Uterus (tissue), 3 donors: ENCODE measurements at regions not wholly inside any gene's neighbourhood (a gene's known extent, or its start where the extent isn't known, plus 50 kb on each side); places are given as distances from the start of the nearest gene placed in this dataset.
"Not testable (repeated sequence)": the region's sequence is repeated elsewhere in the genome, so short reads cannot be mapped to it uniquely, and the experiment has no call there.

Experiments used
- DNase-seq, 2 donors: peaks; one replicate each; pipeline ENCODE4 v3.0.0-alpha.2; 2019 to 2020
- H3K27ac ChIP-seq, 2 donors: fragments of 200-600 bp; sonication (generic); 1 replicate in 1 of 2; 2 replicates in 1 of 2; pipeline ENCODE4 v1.5.1; 2016 to 2018
- H3K27me3 ChIP-seq, 2 donors: fragments of 200-600 bp; sonication (generic); one replicate each; pipeline ENCODE4 v1.5.1; 2018 to 2019; ENCODE audit warnings: control low read depth in 1 of 2
- H3K36me3 ChIP-seq, 2 donors: fragments of 200-600 bp; sonication (generic); one replicate each; pipeline ENCODE4 v1.5.1; 2019; ENCODE audit warnings: control low read depth in 1 of 2
- H3K4me1 ChIP-seq, 2 donors: fragments of 200-600 bp; sonication (generic); one replicate each; pipeline ENCODE4 v1.5.1; 2018 to 2019; ENCODE audit warnings: control low read depth in 1 of 2
- H3K4me3 ChIP-seq, 2 donors: fragments of 200-600 bp; sonication (generic); 1 replicate in 1 of 2; 2 replicates in 1 of 2; pipeline ENCODE4 v1.5.1; 2018 to 2019; ENCODE audit warnings: mild to moderate bottlenecking in 1 of 2
- H3K9me3 ChIP-seq, 2 donors: fragments of 200-600 bp; sonication (generic); one replicate each; pipeline ENCODE4 v1.5.1; 2019; ENCODE audit warnings: control low read depth in 1 of 2
- POLR2A ChIP-seq, 2 donors: fragments of 450-650 bp; IDR thresholded peaks; one replicate each; pipeline ENCODE4 v1.6.1; 2016; ENCODE audit warnings: antibody characterized with exemption in 2 of 2, mild to moderate bottlenecking in 1 of 2, moderate library complexity in 1 of 2
- intact Hi-C: fragments of 100-400 bp; cut with DNase I; formaldehyde crosslinking; loops from one replicate; pipeline ENCODE4 v1.15.1; 2023; ENCODE audit warnings: low total_unique reads
- TF ChIP-seq, protein P1 (sequence below), 4 experiments: fragments of 200-600 bp in 2 of 4; fragments of 450-650 bp in 2 of 4; sonication (generic) in 2 of 4; IDR thresholded peaks; one replicate each; pipeline ENCODE4 v1.5.1; 2016 to 2019; ENCODE audit warnings: antibody characterized with exemption in 4 of 4, mild to moderate bottlenecking in 2 of 4, moderate library complexity in 1 of 4
- donor health status: DM: yes; HTN: yes; CAD: no.

DNA sequence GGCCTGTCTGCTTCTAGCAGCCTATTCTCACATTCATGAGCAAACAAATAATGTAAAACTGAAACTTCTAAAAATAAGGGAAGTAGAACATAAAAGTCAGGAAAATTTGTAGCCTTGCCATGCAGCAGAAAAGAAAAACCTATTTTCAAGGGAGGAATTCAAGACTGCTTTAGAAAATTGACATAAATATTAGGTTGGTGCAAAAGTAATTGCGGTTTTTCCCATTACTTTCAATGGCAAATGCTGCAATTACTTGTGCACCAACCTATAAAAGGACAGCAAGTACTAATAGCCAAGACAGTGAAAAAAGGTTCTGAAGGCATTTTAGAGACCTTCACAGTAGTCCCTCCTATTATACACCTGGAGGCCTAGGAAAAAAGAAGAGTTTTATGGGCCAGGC is 457.8 kb downstream of the KLHL4 start:
- Histone ChIP-seq H3K4me3 (no peak overlapping the region), H3K4me1 (no peaks in the 10 kb centered on the region), H3K27ac (no peak overlapping the region), H3K27me3 (no peaks in the 10 kb centered on the region), H3K36me3 (no peaks in the 10 kb centered on the region), H3K9me3 (no peaks in the 10 kb centered on the region)
- TF ChIP-seq, protein P1, sequence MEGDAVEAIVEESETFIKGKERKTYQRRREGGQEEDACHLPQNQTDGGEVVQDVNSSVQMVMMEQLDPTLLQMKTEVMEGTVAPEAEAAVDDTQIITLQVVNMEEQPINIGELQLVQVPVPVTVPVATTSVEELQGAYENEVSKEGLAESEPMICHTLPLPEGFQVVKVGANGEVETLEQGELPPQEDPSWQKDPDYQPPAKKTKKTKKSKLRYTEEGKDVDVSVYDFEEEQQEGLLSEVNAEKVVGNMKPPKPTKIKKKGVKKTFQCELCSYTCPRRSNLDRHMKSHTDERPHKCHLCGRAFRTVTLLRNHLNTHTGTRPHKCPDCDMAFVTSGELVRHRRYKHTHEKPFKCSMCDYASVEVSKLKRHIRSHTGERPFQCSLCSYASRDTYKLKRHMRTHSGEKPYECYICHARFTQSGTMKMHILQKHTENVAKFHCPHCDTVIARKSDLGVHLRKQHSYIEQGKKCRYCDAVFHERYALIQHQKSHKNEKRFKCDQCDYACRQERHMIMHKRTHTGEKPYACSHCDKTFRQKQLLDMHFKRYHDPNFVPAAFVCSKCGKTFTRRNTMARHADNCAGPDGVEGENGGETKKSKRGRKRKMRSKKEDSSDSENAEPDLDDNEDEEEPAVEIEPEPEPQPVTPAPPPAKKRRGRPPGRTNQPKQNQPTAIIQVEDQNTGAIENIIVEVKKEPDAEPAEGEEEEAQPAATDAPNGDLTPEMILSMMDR (IDR thresholded peaks at IDR 0.05), result no peak
- no peak for TF ChIP-seq POLR2A (IDR thresholded peaks at IDR 0.05)
- DNase-seq, result no peak
- intact Hi-C loops, result no loop called here

- H3K4me1 ChIP-seq, intact Hi-C loops: not testable (repeated sequence)
Measured at GRCh38 chrX:88007873-88008272, 490.3 kb downstream of the KLHL4 start.

GRCh38 chrX:88024022-88024421 is 506.4 kb downstream of the KLHL4 start:
- no peak for TF ChIP-seq POLR2A (IDR thresholded peaks at IDR 0.05)
- TF ChIP-seq, protein P1 (IDR thresholded peaks at IDR 0.05), result no peak
- intact Hi-C loops, result no loop called here
- Histone ChIP-seq H3K9me3 (no peaks in the 10 kb centered on the region), H3K4me1 (no peaks in the 10 kb centered on the region), H3K36me3 (no peaks in the 10 kb centered on the region), H3K4me3 (no peak overlapping the region), H3K27me3 (no peaks in the 10 kb centered on the region), H3K27ac (no peak overlapping the region)
- DNase-seq, result no peak

More at GRCh38 chrX:88007873-88008272, 490.3 kb downstream of the KLHL4 start:
- H3K36me3 ChIP-seq, H3K4me3 ChIP-seq, H3K9me3 ChIP-seq, H3K27ac ChIP-seq, DNase-seq, H3K27me3 ChIP-seq: not testable (repeated sequence)

DNA sequence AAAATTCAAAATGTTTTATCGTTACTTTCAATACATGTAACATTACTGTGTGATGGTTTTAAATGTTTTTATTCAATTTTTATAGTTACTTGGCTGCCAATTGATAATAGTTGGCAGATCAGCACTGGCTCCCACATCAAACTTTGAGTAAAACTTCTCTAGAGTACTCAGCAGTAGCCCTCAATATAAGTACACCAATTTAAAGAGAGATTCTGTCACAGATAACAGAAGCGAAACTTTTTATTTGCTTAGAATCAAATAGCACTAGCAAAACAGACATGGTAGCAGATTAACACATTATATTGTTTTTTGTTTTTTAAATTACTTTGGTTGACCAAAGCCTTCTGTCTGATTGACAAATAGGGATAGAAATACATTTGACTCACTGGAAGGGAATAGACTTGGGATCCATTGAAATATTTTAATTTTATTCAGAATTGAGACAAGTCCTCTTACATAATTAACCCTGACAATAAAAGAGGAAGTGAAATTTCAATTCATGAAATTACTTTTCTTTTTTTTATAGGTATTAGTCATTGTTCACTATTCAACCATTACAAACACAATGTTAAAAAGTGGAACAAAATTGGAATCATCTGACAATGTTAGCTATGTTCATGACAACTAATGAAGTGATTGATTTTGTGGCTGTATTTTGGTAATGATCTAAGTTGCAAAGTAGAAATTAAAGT is 554.9 kb downstream of the KLHL4 start:
- DNase-seq, result no peak
- Histone ChIP-seq H3K9me3 (no peaks in the 10 kb centered on the region), H3K27ac (no peak overlapping the region), H3K36me3 (no peaks in the 10 kb centered on the region), H3K4me1 (no peaks in the 10 kb centered on the region), H3K27me3 (peaks cover 0 to 3% of the 10 kb centered on the region in 2 donors), H3K4me3 (no peak overlapping the region)
- TF ChIP-seq, protein P1 (IDR thresholded peaks at IDR 0.05), result no peak
- TF ChIP-seq POLR2A (IDR thresholded peaks at IDR 0.05), result no peak
- intact Hi-C loops, result no loop called here

GRCh38 chrX:88101968-88102367 is 584.4 kb downstream of the KLHL4 start:
- no peaks in the 10 kb centered on the region for H3K9me3 ChIP-seq
- TF ChIP-seq POLR2A (IDR thresholded peaks at IDR 0.05), result no peak
- TF ChIP-seq, protein P1 (IDR thresholded peaks at IDR 0.05), result no peak
- intact Hi-C loops, result no loop called here
- no peaks in the 10 kb centered on the region for H3K4me1 ChIP-seq
- no peak for DNase-seq
- H3K27ac ChIP-seq, result no peak overlapping the region
- no peak overlapping the region for H3K4me3 ChIP-seq
- H3K36me3 ChIP-seq, result no peaks in the 10 kb centered on the region
- no peaks in the 10 kb centered on the region for H3K27me3 ChIP-seq

DNA sequence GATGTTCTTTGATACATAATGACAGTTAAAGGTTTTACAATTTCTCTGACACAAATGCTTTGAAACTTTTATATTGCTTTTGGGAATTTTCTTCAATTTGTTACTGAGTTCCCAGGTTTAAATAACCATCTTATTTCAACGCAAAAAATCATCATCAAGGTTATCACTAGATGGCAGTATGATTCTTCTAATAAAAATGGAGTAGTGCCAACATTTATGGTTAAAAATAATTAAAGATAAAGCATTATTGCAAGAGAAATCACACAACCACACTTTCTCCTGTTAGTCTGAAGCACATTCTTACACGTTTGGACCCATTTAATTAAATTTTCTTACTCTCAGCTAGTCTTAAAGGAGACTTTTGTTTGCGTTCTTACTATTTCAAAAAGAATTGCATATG is 611.3 kb upstream of the CPXCR1 start:
- Histone ChIP-seq H3K27me3 (no peaks in the 10 kb centered on the region), H3K4me1 (no peaks in the 10 kb centered on the region), H3K36me3 (no peaks in the 10 kb centered on the region), H3K4me3 (no peak overlapping the region), H3K9me3 (no peaks in the 10 kb centered on the region), H3K27ac (no peak overlapping the region)
- no peak for TF ChIP-seq POLR2A (IDR thresholded peaks at IDR 0.05)
- TF ChIP-seq, protein P1 (IDR thresholded peaks at IDR 0.05), result no peak
- intact Hi-C loops, result no loop called here
- DNase-seq, result no peak
